HEK293T (cell line): ENCODE measurements at regions not wholly inside any gene's neighbourhood (a gene's known extent, or its start where the extent isn't known, plus 50 kb on each side); places are given as distances from the start of the nearest gene placed in this dataset.

Experiments used
- CTCF ChIA-PET: fragments of 350-600 bp; formaldehyde crosslinking; extraction: SDS; loops from one replicate; lab custom pipeline; 2021; ENCODE audit warnings: antibody characterized with exemption, inconsistent platforms; lab: Yijun Ruan, JAX
- POLR2A ChIA-PET: fragments of 350-600 bp; formaldehyde crosslinking; extraction: SDS; loops from one replicate; lab custom pipeline; 2020; ENCODE audit warnings: antibody characterized with exemption, inconsistent platforms; lab: Yijun Ruan, JAX
- DNase-seq: peaks from one replicate; pipeline ENCODE4 v3.0.0; 2012; ENCODE audit warnings: mixed read lengths; ENCODE audit errors: extremely low spot score
- ARNT ChIP-seq: fragments of 450-650 bp; IDR thresholded peaks from 2 replicates; pipeline ENCODE4 v1.6.1; 2017; ENCODE audit warnings: mild to moderate bottlenecking
- BHLHE40 ChIP-seq: fragments of 450-650 bp; IDR thresholded peaks from 2 replicates; pipeline ENCODE4 v1.6.1; 2016; ENCODE audit warnings: mild to moderate bottlenecking, moderate library complexity, borderline replicate concordance
- CTBP1 ChIP-seq: fragments of 450-650 bp; IDR thresholded peaks from 2 replicates; pipeline ENCODE4 v1.6.1; 2016; ENCODE audit warnings: borderline replicate concordance
- ELF4 ChIP-seq: fragments of 450-650 bp; IDR thresholded peaks from 2 replicates; pipeline ENCODE4 v1.6.1; 2017; ENCODE audit warnings: antibody characterized with exemption
- FOXA1 ChIP-seq: fragments of 450-650 bp; IDR thresholded peaks from 2 replicates; pipeline ENCODE4 v1.6.1; 2016; ENCODE audit warnings: mild to moderate bottlenecking
- FOXK2 ChIP-seq: fragments of 450-650 bp; IDR thresholded peaks from 2 replicates; pipeline ENCODE4 v1.6.1; 2016; ENCODE audit warnings: mild to moderate bottlenecking
- FOXM1 ChIP-seq: fragments of 450-650 bp; IDR thresholded peaks from 2 replicates; pipeline ENCODE4 v1.6.1; 2017; ENCODE audit warnings: mild to moderate bottlenecking, borderline replicate concordance
- HDGF ChIP-seq: fragments of 450-650 bp; IDR thresholded peaks from 2 replicates; pipeline ENCODE4 v1.6.1; 2017; ENCODE audit warnings: antibody characterized with exemption, borderline replicate concordance
- L3MBTL2 ChIP-seq: fragments of 450-650 bp; conservative IDR thresholded peaks from 2 replicates; pipeline ENCODE4 v1.6.1; 2016; ENCODE audit warnings: mild to moderate bottlenecking
- LEF1 ChIP-seq: fragments of 450-650 bp; IDR thresholded peaks from 2 replicates; pipeline ENCODE4 v1.6.1; 2017; ENCODE audit warnings: mild to moderate bottlenecking, borderline replicate concordance
- NFRKB ChIP-seq: fragments of 450-650 bp; IDR thresholded peaks from 2 replicates; pipeline ENCODE4 v1.6.1; 2016; ENCODE audit warnings: mild to moderate bottlenecking, moderate library complexity
- PKNOX1 ChIP-seq: fragments of 450-650 bp; IDR thresholded peaks from 2 replicates; pipeline ENCODE4 v1.6.1; 2016
- SP1 ChIP-seq: fragments of 450-650 bp; IDR thresholded peaks from 2 replicates; pipeline ENCODE4 v1.6.1; 2017
- SUZ12 ChIP-seq: fragments of 450-650 bp; IDR thresholded peaks from 2 replicates; pipeline ENCODE4 v1.6.1; 2016; ENCODE audit warnings: mild to moderate bottlenecking
- TARDBP ChIP-seq: fragments of 450-650 bp; IDR thresholded peaks from 2 replicates; pipeline ENCODE4 v1.6.1; 2016
- ZNF384 ChIP-seq: fragments of 450-650 bp; IDR thresholded peaks from 2 replicates; pipeline ENCODE4 v1.6.1; 2016

GRCh38 chr6:50467931-50468330, 245.4 kb upstream of the TFAP2D start:
- ChIA-PET POLR2A (no interaction called here), CTCF (interaction anchor here (1.0 kb wide), 1 partner anchor 11 kb away, joined by 3 read pairs; no protein-coding TSS in a partner anchor)
- DNase-seq: no peak
- TF ChIP-seq ZNF384: no peak
- TF ChIP-seq SP1: no peak
- TF ChIP-seq TARDBP: no peak
- no peak for TF ChIP-seq FOXM1
- no peak for TF ChIP-seq PKNOX1
- no peak for TF ChIP-seq L3MBTL2
- TF ChIP-seq ELF4: no peak
- TF ChIP-seq BHLHE40: no peak
- TF ChIP-seq CTBP1: no peak
- TF ChIP-seq SUZ12: no peak
- no peak for TF ChIP-seq NFRKB
- no peak for TF ChIP-seq ARNT
- no peak for TF ChIP-seq HDGF
- no peak for TF ChIP-seq FOXK2
- TF ChIP-seq FOXA1: no peak
- TF ChIP-seq LEF1: no peak

GRCh38 chr6:50471041-50471440, 242.3 kb upstream of the TFAP2D start:
- ChIA-PET CTCF (no interaction called here), POLR2A (no interaction called here)
- TF ChIP-seq ZNF384 (no peak), NFRKB (no peak), LEF1 (no peak), L3MBTL2 (no peak), SP1 (no peak), FOXA1 (no peak), ELF4 (no peak), PKNOX1 (no peak), ARNT (no peak), FOXK2 (no peak), SUZ12 (no peak), FOXM1 (no peak), TARDBP (no peak)
- no peak for DNase-seq

GRCh38 chr6:50510361-50510760, 203.0 kb upstream of the TFAP2D start:
- DNase-seq: no peak

GRCh38 chr6:50520326-50521266, 192.7 kb upstream of the TFAP2D start:
- TF ChIP-seq ZNF384: no peak
- TF ChIP-seq L3MBTL2: no peak
- TF ChIP-seq FOXK2: no peak
- TF ChIP-seq FOXM1: no peak
- TF ChIP-seq ELF4: no peak
- no peak for TF ChIP-seq NFRKB
- TF ChIP-seq ARNT: no peak
- no peak for TF ChIP-seq BHLHE40
- no peak for TF ChIP-seq CTBP1
- TF ChIP-seq PKNOX1: no peak
- TF ChIP-seq TARDBP: no peak
- TF ChIP-seq FOXA1: no peak
- no peak for TF ChIP-seq HDGF
- TF ChIP-seq SUZ12: no peak
- TF ChIP-seq LEF1: no peak
- no peak for TF ChIP-seq SP1
- CTCF ChIA-PET: no interaction called here
- POLR2A ChIA-PET: no interaction called here
- DNase-seq: no peak

More at GRCh38 chr6:50510361-50510760, 203.0 kb upstream of the TFAP2D start:
- ChIA-PET CTCF (no interaction called here), POLR2A (no interaction called here)
- TF ChIP-seq SUZ12 (no peak), ARNT (no peak), FOXA1 (no peak), BHLHE40 (no peak), TARDBP (no peak), ZNF384 (no peak), FOXK2 (no peak), SP1 (no peak), FOXM1 (no peak), ELF4 (no peak), NFRKB (no peak), LEF1 (no peak), L3MBTL2 (no peak), HDGF (no peak), PKNOX1 (no peak), CTBP1 (no peak)

GRCh38 chr6:50524341-50524740, 189.0 kb upstream of the TFAP2D start:
- CTCF ChIA-PET: no interaction called here
- TF ChIP-seq LEF1 (no peak), ZNF384 (no peak), PKNOX1 (no peak), SUZ12 (no peak), ELF4 (no peak), CTBP1 (no peak), HDGF (no peak), FOXA1 (no peak), SP1 (no peak), FOXM1 (no peak)
- DNase-seq: no peak
- POLR2A ChIA-PET: no interaction called here
